NB4 (cell line): ENCODE measurements at regions not wholly inside any gene's neighbourhood (a gene's known extent, or its start where the extent isn't known, plus 50 kb on each side); places are given as distances from the start of the nearest gene placed in this dataset.

Experiments
- MYC ChIP-seq: IDR thresholded peaks from 2 replicates; pipeline ENCODE4 v1.6.1; 2011; ENCODE audit warnings: low read depth, low read length
- POLR2A ChIP-seq: IDR thresholded peaks from 2 replicates; pipeline ENCODE4 v1.6.1; 2011; ENCODE audit warnings: mild to moderate bottlenecking; ENCODE audit not compliant: insufficient read length; ENCODE audit errors: extremely low read depth
- TF ChIP-seq, protein P1 (sequence below): IDR thresholded peaks from one replicate; pipeline ENCODE4 v1.5.1; 2012; ENCODE audit warnings: low read depth, low read length

- TF ChIP-seq, protein P1, sequence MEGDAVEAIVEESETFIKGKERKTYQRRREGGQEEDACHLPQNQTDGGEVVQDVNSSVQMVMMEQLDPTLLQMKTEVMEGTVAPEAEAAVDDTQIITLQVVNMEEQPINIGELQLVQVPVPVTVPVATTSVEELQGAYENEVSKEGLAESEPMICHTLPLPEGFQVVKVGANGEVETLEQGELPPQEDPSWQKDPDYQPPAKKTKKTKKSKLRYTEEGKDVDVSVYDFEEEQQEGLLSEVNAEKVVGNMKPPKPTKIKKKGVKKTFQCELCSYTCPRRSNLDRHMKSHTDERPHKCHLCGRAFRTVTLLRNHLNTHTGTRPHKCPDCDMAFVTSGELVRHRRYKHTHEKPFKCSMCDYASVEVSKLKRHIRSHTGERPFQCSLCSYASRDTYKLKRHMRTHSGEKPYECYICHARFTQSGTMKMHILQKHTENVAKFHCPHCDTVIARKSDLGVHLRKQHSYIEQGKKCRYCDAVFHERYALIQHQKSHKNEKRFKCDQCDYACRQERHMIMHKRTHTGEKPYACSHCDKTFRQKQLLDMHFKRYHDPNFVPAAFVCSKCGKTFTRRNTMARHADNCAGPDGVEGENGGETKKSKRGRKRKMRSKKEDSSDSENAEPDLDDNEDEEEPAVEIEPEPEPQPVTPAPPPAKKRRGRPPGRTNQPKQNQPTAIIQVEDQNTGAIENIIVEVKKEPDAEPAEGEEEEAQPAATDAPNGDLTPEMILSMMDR: no peak
- TF ChIP-seq POLR2A (no peak), MYC (no peak)
Observed at GRCh38 chr2:234320066-234320465, 176.8 kb downstream of the ARL4C start.
